LNCaP clone FGC (cell line): ENCODE measurements at regions not wholly inside any gene's neighbourhood (a gene's known extent, or its start where the extent isn't known, plus 50 kb on each side); places are given as distances from the start of the nearest gene placed in this dataset.

ENCODE experiments used
- DNase-seq: peaks from one replicate; pipeline ENCODE4 v3.0.0-alpha.2; 2011; ENCODE audit warnings: low read depth
- H3K4me3 ChIP-seq: 2 replicates; pipeline ENCODE4 v1.5.1; 2011; ENCODE audit warnings: mild to moderate bottlenecking, low read depth, low read length, control low read depth
- TF ChIP-seq, protein P1 (sequence below): IDR thresholded peaks from 2 replicates; pipeline ENCODE4 v1.5.1; 2012; ENCODE audit warnings: mild to moderate bottlenecking; ENCODE audit not compliant: control insufficient read depth, insufficient read depth; ENCODE audit errors: extremely low read depth

DNA sequence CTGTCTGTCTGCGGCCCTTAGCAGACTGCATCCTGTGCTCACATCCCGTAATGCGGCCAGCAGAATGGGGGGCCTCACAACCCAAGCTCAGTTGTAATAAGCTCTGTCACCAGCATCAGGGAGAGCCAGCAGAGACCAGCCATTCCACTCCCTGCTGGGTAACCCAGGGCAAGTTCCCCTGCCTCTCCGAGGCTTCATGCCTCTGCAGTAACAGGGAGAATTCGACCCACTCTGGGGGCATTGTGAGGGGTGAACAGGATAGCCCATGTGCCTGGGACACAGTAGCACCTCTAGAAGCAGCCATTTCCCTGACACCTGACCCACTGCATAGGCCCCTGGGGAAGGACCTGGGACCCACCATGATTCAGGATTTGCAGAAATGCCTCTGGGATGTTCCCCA, 461.2 kb downstream of the MATN1 start:
- no peak overlapping the region for H3K4me3 ChIP-seq
- DNase-seq: no peak
- TF ChIP-seq, protein P1, sequence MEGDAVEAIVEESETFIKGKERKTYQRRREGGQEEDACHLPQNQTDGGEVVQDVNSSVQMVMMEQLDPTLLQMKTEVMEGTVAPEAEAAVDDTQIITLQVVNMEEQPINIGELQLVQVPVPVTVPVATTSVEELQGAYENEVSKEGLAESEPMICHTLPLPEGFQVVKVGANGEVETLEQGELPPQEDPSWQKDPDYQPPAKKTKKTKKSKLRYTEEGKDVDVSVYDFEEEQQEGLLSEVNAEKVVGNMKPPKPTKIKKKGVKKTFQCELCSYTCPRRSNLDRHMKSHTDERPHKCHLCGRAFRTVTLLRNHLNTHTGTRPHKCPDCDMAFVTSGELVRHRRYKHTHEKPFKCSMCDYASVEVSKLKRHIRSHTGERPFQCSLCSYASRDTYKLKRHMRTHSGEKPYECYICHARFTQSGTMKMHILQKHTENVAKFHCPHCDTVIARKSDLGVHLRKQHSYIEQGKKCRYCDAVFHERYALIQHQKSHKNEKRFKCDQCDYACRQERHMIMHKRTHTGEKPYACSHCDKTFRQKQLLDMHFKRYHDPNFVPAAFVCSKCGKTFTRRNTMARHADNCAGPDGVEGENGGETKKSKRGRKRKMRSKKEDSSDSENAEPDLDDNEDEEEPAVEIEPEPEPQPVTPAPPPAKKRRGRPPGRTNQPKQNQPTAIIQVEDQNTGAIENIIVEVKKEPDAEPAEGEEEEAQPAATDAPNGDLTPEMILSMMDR: no peak

DNA sequence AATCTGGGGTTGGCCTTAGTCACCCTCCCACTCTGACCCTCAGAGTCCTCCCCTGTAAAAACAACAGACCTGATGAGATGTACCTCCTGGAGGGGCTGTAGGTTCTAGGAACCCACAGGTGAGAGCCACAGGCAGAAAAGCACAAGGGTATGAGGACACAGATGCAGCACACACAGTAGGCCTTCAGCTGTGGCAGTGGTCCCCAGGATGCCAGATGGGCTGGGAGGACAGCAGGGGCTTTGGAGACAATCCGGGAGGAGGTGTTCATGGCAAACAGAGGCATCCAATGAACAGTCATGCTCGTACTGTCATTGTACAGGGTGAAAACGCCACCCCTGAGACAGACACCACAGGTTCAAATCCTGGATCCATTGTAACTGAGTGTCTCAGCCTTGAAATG, 463.1 kb downstream of the MATN1 start:
- no peak for DNase-seq
- no peak overlapping the region for H3K4me3 ChIP-seq
- TF ChIP-seq, protein P1: no peak

DNA sequence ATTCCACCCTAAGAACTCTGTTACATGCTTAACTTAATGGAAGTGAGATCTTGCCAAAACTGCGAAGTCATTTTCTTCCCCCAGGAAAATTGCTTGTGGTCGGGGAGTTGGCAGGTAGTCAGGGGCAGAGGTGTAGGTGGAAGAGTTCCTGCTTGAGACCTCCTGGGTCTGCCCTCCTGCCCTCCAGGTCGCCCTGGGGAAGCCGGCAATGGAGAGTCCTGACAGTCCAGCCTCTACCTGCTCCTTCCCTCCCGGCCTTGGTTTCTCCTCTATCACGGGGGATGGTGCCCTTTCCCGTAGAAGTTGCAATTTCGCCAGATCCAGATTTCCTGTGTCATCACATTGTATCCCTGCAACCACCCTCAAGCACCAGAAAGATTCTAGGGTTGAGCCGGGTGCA, 463.8 kb downstream of the MATN1 start:
- no peak overlapping the region for H3K4me3 ChIP-seq
- no peak for DNase-seq

GRCh38 chr1:30258876-30259275, 464.5 kb downstream of the MATN1 start:
- no peak for DNase-seq
- no peak overlapping the region for H3K4me3 ChIP-seq
- TF ChIP-seq, protein P1: no peak

More for the DNA sequence above, 463.8 kb downstream of the MATN1 start:
- TF ChIP-seq, protein P1: no peak

GRCh38 chr1:30258471-30258870, 464.9 kb downstream of the MATN1 start:
- no peak overlapping the region for H3K4me3 ChIP-seq
- DNase-seq: no peak
- TF ChIP-seq, protein P1: no peak

DNA sequence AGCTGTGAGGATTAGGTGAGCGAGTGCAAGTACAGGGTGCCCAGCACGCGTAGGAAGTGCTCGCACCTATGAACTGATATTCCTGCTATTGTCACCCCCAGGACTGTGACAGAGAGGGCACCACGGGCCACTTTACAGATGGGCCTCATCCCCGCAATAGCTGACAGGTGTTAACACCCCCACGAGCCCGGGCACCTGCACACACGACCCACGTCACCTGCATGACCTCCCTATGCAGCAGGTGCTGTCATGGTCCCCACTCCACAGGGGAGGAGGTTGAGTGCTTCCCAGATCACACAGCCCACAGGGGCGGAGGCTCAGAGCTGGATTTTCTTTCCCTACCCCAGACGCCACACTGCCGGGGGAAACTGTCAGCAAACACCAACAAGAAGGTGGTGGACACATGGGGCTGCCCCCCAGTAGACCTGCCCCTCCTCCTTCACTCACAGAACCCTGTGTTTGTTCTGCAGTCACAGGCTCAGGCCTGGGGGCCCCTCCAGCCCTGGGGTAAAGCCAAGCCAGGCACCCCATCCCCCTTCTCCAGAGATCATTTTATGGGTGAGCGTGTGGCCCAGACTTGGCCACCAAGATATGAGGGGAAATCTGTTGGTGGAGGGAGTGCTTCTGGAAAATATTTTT, 465.5 kb downstream of the MATN1 start:
- TF ChIP-seq, protein P1: no peak
- DNase-seq: no peak
- no peak overlapping the region for H3K4me3 ChIP-seq

DNA sequence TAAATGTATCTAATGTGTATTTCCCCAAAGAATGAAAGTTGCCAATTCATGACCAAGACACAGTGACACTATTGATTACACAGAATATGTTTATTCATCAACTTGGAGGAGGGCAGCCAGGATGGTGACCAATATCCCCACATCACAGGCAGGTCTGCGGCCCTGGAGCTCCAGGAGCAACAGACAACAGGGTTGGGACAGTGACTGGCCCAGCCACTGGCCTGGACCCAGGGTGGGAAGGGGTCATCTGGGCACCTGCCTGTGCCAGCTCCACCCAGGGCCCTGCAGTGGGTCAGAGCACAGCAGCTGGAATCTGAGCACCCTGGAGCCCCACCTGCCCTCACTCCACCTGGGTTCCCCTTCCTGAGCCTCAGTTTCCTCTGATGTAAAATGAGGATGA, 466.1 kb downstream of the MATN1 start:
- H3K4me3 ChIP-seq: no peak overlapping the region
- no peak for DNase-seq
- TF ChIP-seq, protein P1: no peak
